IMR-90 (cell line): ENCODE measurements at regions not wholly inside any gene's neighbourhood (a gene's known extent, or its start where the extent isn't known, plus 50 kb on each side); places are given as distances from the start of the nearest gene placed in this dataset.

Experiments used
- BHLHE40 ChIP-seq: fragments of 150-350 bp; IDR thresholded peaks from 2 replicates; pipeline ENCODE4 v1.6.1; 2016; ENCODE audit warnings: mild to moderate bottlenecking, low read depth, low read length
- CHD1 ChIP-seq: IDR thresholded peaks from 2 replicates; pipeline ENCODE4 v1.6.1; 2012; ENCODE audit warnings: low read depth, low read length, improper control_type of control experiment
- CTCF ChIP-seq: conservative IDR thresholded peaks from 2 replicates; pipeline ENCODE4 v1.5.1; 2012; ENCODE audit warnings: mild to moderate bottlenecking, low read depth, low read length, improper control_type of control experiment
- MAFK ChIP-seq: IDR thresholded peaks from 2 replicates; pipeline ENCODE4 v1.6.1; 2012; ENCODE audit warnings: low read depth, low read length, improper control_type of control experiment
- POLR2A ChIP-seq: IDR thresholded peaks from 2 replicates; pipeline ENCODE4 v1.6.1; 2012; ENCODE audit warnings: mild to moderate bottlenecking, low read depth, low read length
- RAD21 ChIP-seq: IDR thresholded peaks from 2 replicates; pipeline ENCODE4 v1.6.1; 2012; ENCODE audit warnings: low read length, improper control_type of control experiment
- RFX5 ChIP-seq: IDR thresholded peaks from 2 replicates; pipeline ENCODE4 v1.8.0; 2012; ENCODE audit warnings: low read depth, mild to moderate bottlenecking, low read length, moderate library complexity
- SMC3 ChIP-seq: fragments of 150-350 bp; IDR thresholded peaks from 2 replicates; pipeline ENCODE4 v1.6.1; 2016; ENCODE audit warnings: low read depth, mild to moderate bottlenecking, antibody characterized with exemption, low read length, moderate library complexity
- USF2 ChIP-seq: fragments of 150-350 bp; IDR thresholded peaks from 2 replicates; pipeline ENCODE4 v1.6.1; 2017; ENCODE audit warnings: mild to moderate bottlenecking, antibody characterized with exemption, low read length, low read depth

DNA sequence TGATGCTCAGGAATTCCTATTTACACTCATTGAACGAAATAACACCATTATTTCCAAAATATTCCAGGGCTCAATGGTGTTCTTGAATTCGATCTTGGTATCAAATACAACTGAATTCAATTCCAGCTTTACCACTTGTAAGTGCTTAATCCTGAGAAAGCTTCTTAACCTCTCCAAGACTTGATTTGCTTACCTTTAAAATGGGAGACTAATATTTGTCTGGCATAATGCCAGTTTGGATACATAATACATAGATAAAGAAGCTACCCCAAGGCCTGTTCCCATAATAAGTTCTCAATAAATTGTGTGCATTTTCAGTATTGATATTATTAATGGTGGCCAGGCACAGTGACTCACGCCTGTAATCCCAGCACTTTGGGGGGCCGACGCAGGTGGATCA, 368.9 kb upstream of the MAF start:
- TF ChIP-seq CTCF, result no peak
- TF ChIP-seq CHD1, result no peak
- no peak for TF ChIP-seq POLR2A
- TF ChIP-seq RFX5, result no peak
- no peak for TF ChIP-seq BHLHE40
- TF ChIP-seq SMC3, result no peak
- TF ChIP-seq MAFK, result no peak
- TF ChIP-seq USF2, result no peak
- no peak for TF ChIP-seq RAD21
